ENCODE measurements at regions not wholly inside any gene's neighbourhood (a gene's known extent, or its start where the extent isn't known, plus 50 kb on each side); places are given as distances from the start of the nearest gene placed in this dataset.

DNA sequence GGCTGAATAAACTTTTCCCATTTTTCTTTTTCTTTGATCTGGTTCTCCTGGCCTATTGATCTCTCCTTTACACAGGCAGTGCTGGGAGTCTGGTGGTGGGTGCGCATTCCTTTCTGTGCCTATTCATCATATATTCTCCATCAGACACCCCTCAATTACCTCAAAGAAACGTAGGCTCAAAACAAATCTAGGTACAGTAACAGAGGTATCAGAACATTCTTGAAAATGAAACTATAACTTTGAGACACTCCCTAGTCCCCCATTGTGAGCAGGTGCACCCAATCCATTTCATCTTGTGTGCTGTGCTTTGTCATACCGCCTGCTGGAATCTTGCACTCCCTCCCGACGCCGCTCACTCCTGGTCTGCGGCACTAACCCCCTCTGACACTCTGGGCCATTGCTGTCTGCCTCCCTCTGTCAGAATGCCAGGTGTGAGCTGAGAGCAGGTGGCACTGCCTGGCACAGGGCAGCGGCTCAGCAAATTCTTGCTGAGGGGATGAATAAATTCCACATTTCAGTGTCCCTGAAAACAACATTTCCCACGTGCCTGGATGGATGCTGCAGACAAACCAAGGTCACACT is 303.4 kb upstream of the EXOC2 start:
- no peaks in the 10 kb centered on the region for H3K4me1 ChIP-seq (ENCODE audit: control insufficient read depth in 1 of 2, insufficient read depth in 2 of 2, low read length in 2 of 2)
- POLR2A ChIA-PET: no interaction called here
- H3K9ac ChIP-seq (ENCODE audit: low read length): no peak overlapping the region
- H3K4me3 ChIP-seq (replicated peaks in 1 of 2; ENCODE audit: low read depth in 1 of 2, low read length in 2 of 2): no peak overlapping the region
- TF ChIP-seq POLR2AphosphoS5 (IDR thresholded peaks at IDR 0.05; ENCODE audit: low read depth, low read length) (no peak), TCF7L2 (IDR thresholded peaks at IDR 0.05; ENCODE audit: borderline replicate concordance, extremely low read depth, insufficient read depth, insufficient read length) (no peak), EZH2 (IDR thresholded peaks at IDR 0.05) (no peak), JUND (IDR thresholded peaks at IDR 0.05) (no peak)
- H3K27ac ChIP-seq (ENCODE audit: low read depth, low read length): no peak overlapping the region
- intact Hi-C loops (cut with micrococcal nuclease): no loop called here
- no peaks in the 10 kb centered on the region for H3K9me2 ChIP-seq (ENCODE audit: insufficient read depth)
- no peak overlapping the region for H2AFZ ChIP-seq (ENCODE audit: low read depth, low read length, poor library complexity, severe bottlenecking)
- DNase-seq (ENCODE audit: low read depth, low spot score) (no peak), ATAC-seq (no peak)
- no peaks in the 10 kb centered on the region for H3K36me3 ChIP-seq (ENCODE audit: control insufficient read depth in 1 of 2, insufficient read depth in 2 of 2, low read length in 2 of 2)
- no TSS peak for BruUV-seq (replicated peaks)
- no peak overlapping the region for H3K4me2 ChIP-seq (ENCODE audit: low read length)
- H4K20me1 ChIP-seq (ENCODE audit: insufficient read depth): no peaks in the 10 kb centered on the region
- peaks cover 10% of the 10 kb centered on the region; the same call in 1 of the 2 replicates for H3K27me3 ChIP-seq (ENCODE audit: insufficient read depth, low read length)
- RAD21 ChIA-PET (ENCODE audit: low non-redundant PET in 1 of 2, low total read pairs in 2 of 2, uncharacterized antibody in 2 of 2, unreplicated experiment in 2 of 2): no interaction called here
- CTCF ChIA-PET: no interaction called here
- no peaks in the 10 kb centered on the region for H3K9me3 ChIP-seq (ENCODE audit: control insufficient read depth in 1 of 2, insufficient read depth in 1 of 2, low read depth in 1 of 2, low read length in 2 of 2)
- no peaks in the 10 kb centered on the region for H3K79me2 ChIP-seq (ENCODE audit: insufficient read depth, low read length)

DNA sequence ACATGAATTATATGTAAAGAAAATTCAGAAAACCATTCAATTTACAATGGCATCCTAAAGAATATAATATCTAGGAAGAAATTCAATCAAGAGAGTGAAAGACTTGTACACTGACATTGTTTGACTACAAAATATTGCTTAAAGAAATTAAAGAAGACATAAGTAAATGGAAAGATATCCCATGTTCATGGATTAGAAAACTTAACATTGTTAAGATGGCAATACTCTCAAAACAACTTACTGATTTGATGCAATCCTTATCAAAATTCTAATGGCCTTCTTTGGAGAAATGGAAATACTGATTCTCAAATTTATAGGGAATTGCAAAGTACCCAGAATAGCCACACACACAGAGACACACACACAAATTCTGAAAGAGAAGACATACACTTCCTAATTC is 298.3 kb upstream of the EXOC2 start:
- no TSS peak for BruUV-seq (replicated peaks)
- Histone ChIP-seq H3K4me2 (ENCODE audit: low read length) (no peak overlapping the region), H3K27ac (ENCODE audit: low read depth, low read length) (no peak overlapping the region), H3K79me2 (ENCODE audit: insufficient read depth, low read length) (no peaks in the 10 kb centered on the region), H3K9me2 (ENCODE audit: insufficient read depth) (no peaks in the 10 kb centered on the region), H2AFZ (ENCODE audit: low read depth, low read length, poor library complexity, severe bottlenecking) (no peak overlapping the region), H3K4me1 (ENCODE audit: control insufficient read depth in 1 of 2, insufficient read depth in 2 of 2, low read length in 2 of 2) (no peaks in the 10 kb centered on the region), H4K20me1 (ENCODE audit: insufficient read depth) (no peaks in the 10 kb centered on the region), H3K27me3 (ENCODE audit: insufficient read depth, low read length) (0 out of 2 replicates have a peak, but pooled peaks cover 3% of the 10 kb centered on the region), H3K9me3 (ENCODE audit: control insufficient read depth in 1 of 2, insufficient read depth in 1 of 2, low read depth in 1 of 2, low read length in 2 of 2) (no peaks in the 10 kb centered on the region), H3K9ac (ENCODE audit: low read length) (no peak overlapping the region), H3K36me3 (ENCODE audit: control insufficient read depth in 1 of 2, insufficient read depth in 2 of 2, low read length in 2 of 2) (no peaks in the 10 kb centered on the region), H3K4me3 (replicated peaks in 1 of 2; ENCODE audit: low read depth in 1 of 2, low read length in 2 of 2) (no peak overlapping the region)
- TF ChIP-seq JUND (IDR thresholded peaks at IDR 0.05) (no peak), SP1 (IDR thresholded peaks at IDR 0.05; ENCODE audit: low read depth) (no peak)
- TF ChIP-seq, protein P1, sequence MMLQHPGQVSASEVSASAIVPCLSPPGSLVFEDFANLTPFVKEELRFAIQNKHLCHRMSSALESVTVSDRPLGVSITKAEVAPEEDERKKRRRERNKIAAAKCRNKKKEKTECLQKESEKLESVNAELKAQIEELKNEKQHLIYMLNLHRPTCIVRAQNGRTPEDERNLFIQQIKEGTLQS (IDR thresholded peaks at IDR 0.05): no peak
- RAD21 ChIA-PET (ENCODE audit: low non-redundant PET in 1 of 2, low total read pairs in 2 of 2, uncharacterized antibody in 2 of 2, unreplicated experiment in 2 of 2): no interaction called here
- no peak for ATAC-seq
- intact Hi-C loops (cut with micrococcal nuclease): no loop called here
- POLR2A ChIA-PET: no interaction called here
- CTCF ChIA-PET: no interaction called here
- no peak for DNase-seq (ENCODE audit: low read depth, low spot score)
